Stimulated activated CD8-positive, alpha-beta memory T cell treated with anti-CD3 and anti-CD28 coated beads, Interleukin-2, amount 100 ng/mL, for 1 hour (primary cell): ENCODE measurements at regions not wholly inside any gene's neighbourhood (a gene's known extent, or its start where the extent isn't known, plus 50 kb on each side); places are given as distances from the start of the nearest gene placed in this dataset.

Experiments used
- DNase-seq, 2 donors: peaks; one replicate each; pipeline ENCODE4 v3.0.0-alpha.2; 2020; ENCODE audit warnings: low read depth in 2 of 2

- no peak for DNase-seq
Measured at GRCh38 chr1:199956005-199956404, 71.5 kb upstream of the NR5A2 start.

GRCh38 chr1:199959033-199959774, 68.3 kb upstream of the NR5A2 start:
- no peak for DNase-seq

GRCh38 chr1:199959775-199960110, 67.8 kb upstream of the NR5A2 start:
- DNase-seq = no peak

- DNase-seq = no peak
Measured at GRCh38 chr1:199970125-199970524, 57.4 kb upstream of the NR5A2 start.

- no peak for DNase-seq
Measured at GRCh38 chr1:199976496-199977144, 50.9 kb upstream of the NR5A2 start.
